HG03457 (cell line): ENCODE measurements at regions not wholly inside any gene's neighbourhood (a gene's known extent, or its start where the extent isn't known, plus 50 kb on each side); places are given as distances from the start of the nearest gene placed in this dataset.

Experiments used
- ATAC-seq: cut with Tn5 transposase; IDR thresholded peaks from one replicate; pipeline ENCODE4 v1.9.1; 2021; ENCODE audit warnings: moderate number of reproducible peaks; ENCODE audit not compliant: unreplicated experiment

- ATAC-seq, result no peak
Observed at GRCh38 chr7:46744957-46745706, 824.1 kb upstream of the IGFBP3 start.

DNA sequence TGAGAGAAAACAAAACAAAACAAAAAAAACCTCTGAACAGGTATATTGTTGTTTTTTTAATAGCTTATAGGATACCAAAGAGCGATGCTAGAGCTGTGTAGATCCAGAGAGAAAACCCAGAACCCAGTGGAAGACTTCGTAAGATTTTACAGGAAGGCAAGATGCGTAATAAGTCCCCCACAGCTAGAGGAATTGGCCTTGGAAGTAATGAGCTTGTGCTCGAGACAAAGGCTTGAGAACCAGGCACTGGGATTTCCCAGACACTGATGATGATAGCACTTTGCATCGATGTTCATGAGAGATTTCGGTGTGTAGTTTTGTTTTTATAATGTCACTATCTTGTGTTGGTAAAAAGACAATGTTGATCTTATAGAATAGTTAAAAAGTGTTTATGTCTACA, 821.5 kb upstream of the IGFBP3 start:
- ATAC-seq, result no peak

DNA sequence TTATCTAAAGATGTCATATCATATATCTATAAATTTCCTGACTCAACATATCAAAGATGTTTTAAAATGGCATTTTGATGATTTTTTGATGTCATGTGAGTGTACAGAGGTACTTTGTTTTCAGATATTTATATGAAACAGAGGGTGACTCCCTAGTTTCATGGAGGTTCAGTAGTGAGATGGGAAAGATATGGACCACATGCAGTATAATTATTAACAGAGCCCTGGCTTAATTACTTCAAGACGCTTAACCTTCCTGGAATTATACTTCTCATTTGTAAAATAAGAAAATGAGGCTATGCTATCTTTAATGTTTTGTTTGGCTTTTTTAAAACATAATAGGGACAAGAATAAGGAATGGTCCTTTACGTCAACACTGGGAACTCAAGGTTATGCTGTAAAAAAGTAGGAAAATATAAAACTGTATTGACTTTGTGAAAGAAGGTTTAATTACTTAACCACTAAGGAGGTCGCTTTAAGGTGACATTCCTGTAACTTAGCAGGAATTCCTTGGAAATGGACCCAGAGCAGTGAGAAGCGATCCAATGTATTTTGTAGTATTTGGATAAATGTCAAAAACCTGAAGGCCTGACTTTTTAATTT, 821.0 kb upstream of the IGFBP3 start:
- no peak for ATAC-seq

GRCh38 chr7:46741181-46741580, 820.1 kb upstream of the IGFBP3 start:
- ATAC-seq, result no peak

GRCh38 chr7:46739518-46740234, 818.6 kb upstream of the IGFBP3 start:
- no peak for ATAC-seq

- no peak for ATAC-seq
Observed at GRCh38 chr7:46738796-46739195, 817.7 kb upstream of the IGFBP3 start.

DNA sequence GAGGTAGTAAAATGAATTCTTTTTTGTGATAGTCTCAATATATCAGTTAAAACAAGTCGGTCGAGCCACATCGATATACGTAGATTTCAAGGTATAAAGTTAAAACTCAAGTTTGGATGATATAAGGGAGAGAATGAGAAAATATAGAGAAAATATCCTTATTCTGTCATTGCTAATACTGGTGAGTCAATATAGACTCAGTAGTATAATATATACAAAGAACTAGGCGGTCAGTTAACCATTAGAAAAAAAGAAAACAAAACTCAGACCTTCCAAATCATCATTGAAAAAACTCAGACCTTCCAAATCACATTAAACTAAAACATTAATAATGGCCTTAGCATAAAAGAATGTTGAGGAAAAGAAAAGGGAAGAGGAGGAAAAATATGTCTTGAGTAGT, 817.1 kb upstream of the IGFBP3 start:
- no peak for ATAC-seq

- ATAC-seq, result no peak
Observed at GRCh38 chr7:46725838-46726237, 804.8 kb upstream of the IGFBP3 start.

DNA sequence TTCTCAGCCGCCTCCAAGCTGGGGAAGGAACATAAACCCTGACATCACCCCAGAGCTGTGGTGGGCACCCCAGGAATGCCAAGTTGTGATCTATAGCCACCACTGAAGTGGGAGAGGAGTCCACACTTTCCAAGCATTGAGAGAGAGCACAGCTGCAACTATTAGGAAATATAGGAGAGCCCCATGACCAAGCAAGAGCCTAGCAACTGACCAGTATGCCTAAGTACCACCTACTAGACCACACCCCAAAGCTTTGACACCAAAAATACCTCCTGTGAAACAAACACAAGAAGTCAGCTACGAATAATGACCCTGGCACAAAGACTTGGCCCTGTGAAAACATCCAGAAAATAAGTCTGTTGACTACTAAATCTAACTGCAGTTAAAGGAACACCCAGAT, 804.1 kb upstream of the IGFBP3 start:
- no peak for ATAC-seq

- no peak for ATAC-seq
Observed at GRCh38 chr7:46723742-46724141, 802.7 kb upstream of the IGFBP3 start.

DNA sequence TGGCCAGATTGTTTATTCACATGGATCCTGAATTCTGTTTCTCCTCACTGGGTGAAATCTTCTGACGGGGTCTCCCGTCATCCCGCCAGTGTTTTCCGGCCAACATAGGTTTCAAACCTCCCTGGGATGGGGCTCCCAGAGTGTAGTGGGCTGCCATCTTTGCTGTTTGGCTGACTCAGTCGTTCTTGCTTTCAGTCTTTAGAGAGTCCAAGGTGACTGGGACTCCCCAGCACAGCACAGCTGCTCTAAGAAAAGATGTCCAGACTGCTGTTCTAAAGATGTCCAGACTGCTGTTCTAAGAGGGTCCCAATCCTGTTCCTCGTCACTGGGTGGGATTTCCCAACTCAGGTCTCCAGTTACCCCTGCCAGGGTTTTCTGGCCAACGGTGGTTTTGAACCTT, 801.9 kb upstream of the IGFBP3 start:
- ATAC-seq, result no peak

DNA sequence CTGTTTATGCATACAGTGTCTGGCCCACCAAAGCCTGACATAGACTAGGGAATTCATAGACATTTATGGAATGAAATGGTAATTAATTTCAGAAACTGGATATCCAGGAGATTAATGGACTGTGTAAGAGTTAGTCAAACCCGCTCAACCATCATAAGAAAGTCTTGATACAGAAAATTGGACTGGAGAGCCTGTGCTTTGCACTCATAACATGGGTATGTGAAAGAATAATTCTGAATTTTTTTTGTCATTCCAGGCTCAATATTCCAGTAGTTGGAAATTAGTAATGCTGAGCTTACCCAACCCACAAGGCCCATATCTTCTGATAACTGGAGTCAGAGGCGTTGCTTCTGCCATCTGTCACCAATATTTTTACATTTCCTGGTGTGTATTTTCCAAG, 799.7 kb upstream of the IGFBP3 start:
- no peak for ATAC-seq

DNA sequence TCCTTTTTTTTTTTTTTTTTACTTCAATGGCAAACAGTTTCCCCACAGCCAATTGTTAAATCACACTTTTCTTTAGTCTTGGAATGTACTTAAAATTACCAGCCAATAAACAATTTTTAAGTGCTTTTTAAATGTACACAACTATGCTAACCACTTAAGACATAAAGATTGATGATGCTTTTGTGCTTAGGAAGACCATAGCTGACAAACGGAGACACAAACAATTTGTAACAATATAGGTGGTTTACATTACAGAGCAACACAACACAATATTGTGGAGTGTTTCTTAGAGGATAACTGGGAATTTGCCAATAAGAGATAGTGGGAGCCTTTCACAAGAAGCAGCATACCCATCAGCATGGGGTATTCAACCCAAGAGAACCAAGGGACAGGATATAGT, 798.5 kb upstream of the IGFBP3 start:
- ATAC-seq, result no peak

DNA sequence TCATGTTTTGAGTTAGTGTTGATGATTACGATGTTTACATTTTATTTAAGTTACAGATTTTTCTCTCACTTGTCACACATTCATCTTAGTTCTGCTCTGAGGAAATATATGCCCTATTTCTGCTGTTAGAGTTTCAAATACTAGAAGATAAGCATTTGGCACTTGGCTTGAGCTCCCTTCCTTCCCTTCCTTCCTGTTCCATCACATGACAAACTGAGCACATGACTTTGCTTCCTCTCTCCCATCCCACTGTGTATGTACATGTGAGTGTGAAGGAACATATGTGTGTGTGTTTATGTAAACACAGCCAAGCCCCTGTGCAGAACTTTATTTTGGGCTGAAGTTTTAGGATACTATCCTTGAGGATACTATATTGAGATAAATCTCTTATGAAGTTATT, 795.9 kb upstream of the IGFBP3 start:
- ATAC-seq, result no peak

GRCh38 chr7:46715579-46715978, 794.5 kb upstream of the IGFBP3 start:
- no peak for ATAC-seq

GRCh38 chr7:46714904-46715303, 793.8 kb upstream of the IGFBP3 start:
- no peak for ATAC-seq

DNA sequence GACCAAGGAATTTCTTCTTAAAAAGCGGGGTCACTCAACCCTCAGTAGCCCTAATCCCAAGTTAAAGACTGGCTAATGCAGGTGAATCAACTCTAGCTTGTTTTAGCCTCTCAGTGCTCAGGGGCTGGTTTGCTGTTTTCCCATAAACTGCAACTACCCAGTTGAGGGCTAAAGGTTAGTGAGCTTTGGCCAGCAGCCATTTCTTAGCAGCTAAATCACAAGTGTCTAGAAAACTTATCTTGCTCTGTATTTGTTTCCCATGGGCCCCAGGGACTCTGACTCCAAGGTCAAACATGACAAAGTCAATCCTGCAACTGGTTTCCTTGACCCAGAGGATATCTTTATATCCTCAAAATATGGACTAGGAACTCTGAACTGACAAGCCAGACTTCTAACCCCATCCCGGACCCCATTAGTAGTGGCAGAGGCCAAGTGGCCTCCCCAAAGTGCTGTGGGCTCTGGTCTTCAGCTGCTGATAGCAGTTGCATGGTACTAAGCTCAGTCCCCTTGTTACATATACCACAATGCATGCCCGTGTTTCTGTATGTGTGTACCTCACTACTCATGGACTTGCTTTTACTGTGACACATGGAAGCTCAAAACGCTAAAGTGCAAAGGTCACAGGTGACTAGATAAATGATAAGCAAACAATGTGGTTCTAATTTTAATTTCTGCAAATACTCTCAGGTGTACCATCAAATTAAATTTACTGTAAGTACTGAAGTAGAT, 793.0 kb upstream of the IGFBP3 start:
- no peak for ATAC-seq

DNA sequence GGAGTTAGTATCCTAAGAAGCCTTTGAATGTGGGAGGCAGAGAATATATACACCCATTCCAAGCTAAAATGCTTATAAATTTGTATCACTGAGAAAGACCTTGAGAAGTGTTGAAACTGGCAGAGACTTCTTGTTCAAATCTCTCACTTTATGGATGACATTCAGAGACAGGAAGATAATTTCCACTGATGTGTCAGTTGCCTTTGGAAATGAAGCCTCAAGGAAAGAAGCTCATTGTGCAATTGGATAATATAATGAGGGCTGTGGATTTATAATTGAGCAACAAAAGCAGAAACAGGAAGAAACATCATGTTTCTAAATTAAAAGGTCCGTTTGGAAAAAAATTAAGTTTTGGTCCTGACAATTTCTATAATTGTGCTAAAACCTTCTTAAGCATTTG, 789.9 kb upstream of the IGFBP3 start:
- ATAC-seq, result no peak

DNA sequence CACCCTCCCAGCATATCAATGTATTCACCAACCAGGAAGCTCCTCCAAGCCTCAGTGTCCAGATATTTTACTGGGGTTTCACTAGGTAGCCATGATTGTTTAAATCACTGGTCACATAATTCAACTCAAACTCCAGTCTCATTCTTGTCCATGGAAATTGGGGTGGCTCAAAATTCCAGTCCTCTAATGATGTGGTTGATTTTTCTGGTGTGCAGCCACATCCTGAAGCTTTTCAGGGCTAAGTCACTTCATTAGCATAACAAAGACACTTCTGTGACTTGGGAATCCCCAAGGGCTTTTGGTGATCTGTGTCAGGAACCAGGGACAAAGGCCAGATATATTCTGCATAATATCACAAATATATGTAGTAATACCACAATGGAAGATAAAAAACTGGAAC, 786.9 kb upstream of the IGFBP3 start:
- no peak for ATAC-seq

GRCh38 chr7:46705386-46706255, 784.5 kb upstream of the IGFBP3 start:
- no peak for ATAC-seq

- no peak for ATAC-seq
Observed at GRCh38 chr7:46696741-46697140, 775.7 kb upstream of the IGFBP3 start.
